GM19372 (cell line): ENCODE measurements at regions not wholly inside any gene's neighbourhood (a gene's known extent, or its start where the extent isn't known, plus 50 kb on each side); places are given as distances from the start of the nearest gene placed in this dataset.

Source experiments
- ATAC-seq: cut with Tn5 transposase; IDR thresholded peaks from one replicate; pipeline ENCODE4 v1.9.1; 2021; ENCODE audit warnings: mild to moderate bottlenecking, low read depth, moderate library complexity; ENCODE audit not compliant: unreplicated experiment

- no peak for ATAC-seq
Measured at GRCh38 chr6:149147938-149148718, 169.4 kb upstream of the TAB2 start.

GRCh38 chr6:149149653-149150052, 167.9 kb upstream of the TAB2 start:
- no peak for ATAC-seq

GRCh38 chr6:149150301-149150700, 167.2 kb upstream of the TAB2 start:
- ATAC-seq, result no peak

GRCh38 chr6:149150801-149151398, 166.6 kb upstream of the TAB2 start:
- no peak for ATAC-seq

GRCh38 chr6:149152521-149152920, 165.0 kb upstream of the TAB2 start:
- ATAC-seq, result no peak

GRCh38 chr6:149153100-149153499, 164.4 kb upstream of the TAB2 start:
- no peak for ATAC-seq

- ATAC-seq, result no peak
Measured at GRCh38 chr6:149153693-149154092, 163.8 kb upstream of the TAB2 start.

- no peak for ATAC-seq
Measured at GRCh38 chr6:149154261-149154821, 163.2 kb upstream of the TAB2 start.

- no peak for ATAC-seq
Measured at GRCh38 chr6:149157126-149157525, 160.4 kb upstream of the TAB2 start.

- ATAC-seq, result no peak
Measured at GRCh38 chr6:149158076-149158475, 159.4 kb upstream of the TAB2 start.

GRCh38 chr6:149160943-149161342, 156.6 kb upstream of the TAB2 start:
- ATAC-seq, result no peak

- no peak for ATAC-seq
Measured at GRCh38 chr6:149162924-149163323, 154.6 kb upstream of the TAB2 start.

- no peak for ATAC-seq
Measured at GRCh38 chr6:149164199-149164750, 153.2 kb upstream of the TAB2 start.

- ATAC-seq, result no peak
Measured at GRCh38 chr6:149166336-149166735, 151.2 kb upstream of the TAB2 start.

GRCh38 chr6:149166747-149167146, 150.8 kb upstream of the TAB2 start:
- no peak for ATAC-seq

GRCh38 chr6:149168968-149169367, 148.5 kb upstream of the TAB2 start:
- no peak for ATAC-seq

- ATAC-seq, result no peak
Measured at GRCh38 chr6:149169761-149170511, 147.6 kb upstream of the TAB2 start.

GRCh38 chr6:149170564-149171452, 146.7 kb upstream of the TAB2 start:
- no peak for ATAC-seq

GRCh38 chr6:149173222-149173621, 144.3 kb upstream of the TAB2 start:
- ATAC-seq, result no peak

GRCh38 chr6:149174962-149175361, 142.6 kb upstream of the TAB2 start:
- no peak for ATAC-seq
